ENCODE measurements at regions not wholly inside any gene's neighbourhood (a gene's known extent, or its start where the extent isn't known, plus 50 kb on each side); places are given as distances from the start of the nearest gene placed in this dataset.
A peak's percentile ranks its signal among the peaks of the same experiment; 100 is the strongest.

DNA sequence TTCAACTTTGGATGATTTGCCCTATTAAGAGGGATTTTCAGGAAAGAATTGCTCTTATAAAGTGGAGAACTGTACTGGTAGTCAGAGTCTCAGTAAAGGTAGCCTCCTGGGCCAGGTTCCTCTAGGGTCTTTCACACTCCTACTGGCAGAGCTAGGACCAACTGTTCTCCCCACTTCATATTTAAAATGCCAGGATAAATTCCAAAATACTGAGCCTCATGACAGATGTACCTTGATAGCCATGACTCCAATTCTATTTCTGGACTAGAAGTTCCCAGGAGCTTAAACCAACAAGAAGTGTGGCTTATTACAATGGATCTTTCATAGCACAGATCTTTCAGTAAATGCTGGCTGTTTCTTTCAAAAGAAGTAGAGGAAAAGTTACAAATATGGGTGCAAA, 126.5 kb downstream of the C12orf75 start:
- DNase-seq: no peak
- H3K27ac ChIP-seq: no peak overlapping the region
- TF ChIP-seq, protein P1, sequence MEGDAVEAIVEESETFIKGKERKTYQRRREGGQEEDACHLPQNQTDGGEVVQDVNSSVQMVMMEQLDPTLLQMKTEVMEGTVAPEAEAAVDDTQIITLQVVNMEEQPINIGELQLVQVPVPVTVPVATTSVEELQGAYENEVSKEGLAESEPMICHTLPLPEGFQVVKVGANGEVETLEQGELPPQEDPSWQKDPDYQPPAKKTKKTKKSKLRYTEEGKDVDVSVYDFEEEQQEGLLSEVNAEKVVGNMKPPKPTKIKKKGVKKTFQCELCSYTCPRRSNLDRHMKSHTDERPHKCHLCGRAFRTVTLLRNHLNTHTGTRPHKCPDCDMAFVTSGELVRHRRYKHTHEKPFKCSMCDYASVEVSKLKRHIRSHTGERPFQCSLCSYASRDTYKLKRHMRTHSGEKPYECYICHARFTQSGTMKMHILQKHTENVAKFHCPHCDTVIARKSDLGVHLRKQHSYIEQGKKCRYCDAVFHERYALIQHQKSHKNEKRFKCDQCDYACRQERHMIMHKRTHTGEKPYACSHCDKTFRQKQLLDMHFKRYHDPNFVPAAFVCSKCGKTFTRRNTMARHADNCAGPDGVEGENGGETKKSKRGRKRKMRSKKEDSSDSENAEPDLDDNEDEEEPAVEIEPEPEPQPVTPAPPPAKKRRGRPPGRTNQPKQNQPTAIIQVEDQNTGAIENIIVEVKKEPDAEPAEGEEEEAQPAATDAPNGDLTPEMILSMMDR (IDR thresholded peaks at IDR 0.05; ENCODE audit: low read depth, low read length): no peak
- no peaks in the 10 kb centered on the region for H3K27me3 ChIP-seq (ENCODE audit: insufficient read depth, low read depth, severe bottlenecking)
- H3K4me3 ChIP-seq (ENCODE audit: low read depth, low read length): no peak overlapping the region
- H3K9me3 ChIP-seq (ENCODE audit: severe bottlenecking): peaks cover 3% of the 10 kb centered on the region
- H3K36me3 ChIP-seq: no peaks in the 10 kb centered on the region

DNA sequence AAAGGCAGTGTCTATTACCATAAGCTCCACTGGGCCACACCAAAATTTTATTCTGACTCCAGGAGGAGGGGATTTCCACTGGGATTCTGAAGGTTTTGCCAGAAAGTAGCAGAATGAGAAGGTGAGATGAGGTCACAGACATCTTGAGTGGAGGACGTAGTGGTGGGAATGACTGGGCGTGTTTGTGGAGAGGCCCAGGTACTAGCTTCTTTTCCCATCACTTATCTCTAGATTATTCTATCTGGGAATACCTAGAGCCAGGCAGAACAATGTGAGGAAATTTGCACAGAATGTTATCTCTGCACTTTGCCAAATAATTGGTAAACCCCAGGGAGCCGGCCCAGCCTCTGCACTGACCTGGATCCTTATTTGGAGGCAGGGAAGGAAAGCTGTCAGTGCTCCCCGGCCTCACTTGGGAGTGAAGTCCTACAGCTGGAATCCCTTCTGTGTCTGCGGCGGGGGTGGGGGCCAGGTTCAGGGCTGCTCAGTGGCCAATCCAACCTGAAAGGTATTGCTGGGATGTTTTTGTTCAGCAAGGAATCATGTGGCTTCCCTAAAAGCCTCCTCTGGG, 129.4 kb downstream of the C12orf75 start:
- H3K36me3 ChIP-seq: no peaks in the 10 kb centered on the region
- H3K9me3 ChIP-seq (ENCODE audit: severe bottlenecking): peaks cover 3% of the 10 kb centered on the region
- H3K27ac ChIP-seq: no peak overlapping the region
- TF ChIP-seq, protein P1 (IDR thresholded peaks at IDR 0.05; ENCODE audit: low read depth, low read length): no peak
- no peak for DNase-seq
- H3K27me3 ChIP-seq (ENCODE audit: insufficient read depth, low read depth, severe bottlenecking): no peaks in the 10 kb centered on the region
- H3K4me3 ChIP-seq (ENCODE audit: low read depth, low read length): no peak overlapping the region

DNA sequence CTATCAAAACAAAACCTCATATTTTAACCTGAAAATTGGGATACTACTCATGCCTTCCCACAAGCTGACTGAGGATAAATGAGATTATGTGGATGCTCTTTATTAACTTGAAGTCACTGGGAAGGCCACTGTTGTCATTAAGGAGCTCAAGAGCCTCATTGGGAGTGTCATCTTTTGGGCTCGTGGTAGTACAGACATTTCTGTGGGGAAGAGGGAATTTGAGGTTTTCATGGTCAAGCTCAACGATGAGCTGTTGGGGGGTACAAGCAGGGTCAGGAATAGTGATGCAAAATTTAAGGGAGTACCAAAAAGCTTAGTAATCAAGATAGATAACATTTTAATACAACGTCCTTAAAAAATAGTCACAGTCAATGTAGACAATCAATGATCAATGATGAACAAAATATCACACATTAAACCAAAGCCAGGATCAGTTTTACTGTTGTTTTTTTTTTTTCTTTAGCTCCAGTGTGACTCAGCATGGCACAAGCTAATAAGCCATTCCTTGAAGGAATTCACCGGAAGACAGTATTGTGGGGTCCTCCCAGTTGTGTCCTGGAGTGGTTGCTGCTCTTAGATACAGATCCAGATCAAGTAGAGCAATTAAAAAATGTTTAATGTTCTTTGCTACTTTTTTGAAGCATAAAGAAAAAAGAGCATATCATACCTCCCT, 130.9 kb downstream of the C12orf75 start:
- no peak overlapping the region for H3K4me3 ChIP-seq (ENCODE audit: low read depth, low read length)
- H3K9me3 ChIP-seq (ENCODE audit: severe bottlenecking): peaks cover 3% of the 10 kb centered on the region
- H3K27ac ChIP-seq: no peak overlapping the region
- no peaks in the 10 kb centered on the region for H3K36me3 ChIP-seq
- DNase-seq: no peak
- no peaks in the 10 kb centered on the region for H3K27me3 ChIP-seq (ENCODE audit: insufficient read depth, low read depth, severe bottlenecking)
- TF ChIP-seq, protein P1 (IDR thresholded peaks at IDR 0.05; ENCODE audit: low read depth, low read length): no peak

DNA sequence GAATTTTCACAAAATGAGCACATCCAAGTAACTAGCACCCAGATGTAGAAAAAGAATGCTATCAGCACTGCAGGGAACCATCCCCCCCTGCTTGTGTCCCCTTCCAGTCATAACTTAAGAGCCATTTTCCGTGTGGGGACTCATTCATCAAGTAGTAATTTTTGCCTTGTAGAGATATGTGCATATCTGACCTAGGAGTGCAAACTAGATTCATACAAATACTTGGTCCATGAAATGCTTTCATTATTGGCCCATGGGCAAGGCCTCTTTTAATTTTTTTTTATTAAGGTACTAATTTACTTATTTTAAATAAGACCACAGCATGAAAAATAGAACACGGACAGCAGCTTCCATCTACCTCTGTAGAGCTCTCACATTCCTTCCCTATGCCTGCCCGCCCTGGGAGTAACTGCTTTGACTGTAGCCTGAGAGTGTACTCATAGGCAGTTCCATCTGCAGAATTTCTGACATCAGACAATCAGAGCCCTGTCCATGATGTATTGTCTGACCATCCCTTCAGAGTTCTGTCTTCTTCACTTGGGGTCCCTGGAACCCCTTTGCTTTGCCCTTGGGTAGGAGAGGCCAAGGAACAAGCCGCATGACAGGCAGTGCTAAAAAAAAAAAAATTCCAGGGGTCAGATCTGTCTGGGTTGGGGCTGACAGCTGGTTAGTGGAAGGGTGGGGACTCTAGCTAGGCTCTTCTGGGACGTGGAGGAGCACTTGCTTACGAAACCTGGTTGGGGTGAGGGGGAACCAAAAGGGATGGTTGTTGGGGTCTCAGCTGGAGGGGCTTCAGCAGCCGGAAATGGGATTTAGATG, 131.7 kb downstream of the C12orf75 start:
- peaks cover 3% of the 10 kb centered on the region for H3K9me3 ChIP-seq (ENCODE audit: severe bottlenecking)
- no peak overlapping the region for H3K27ac ChIP-seq
- H3K36me3 ChIP-seq: no peaks in the 10 kb centered on the region
- no peak overlapping the region for H3K4me3 ChIP-seq (ENCODE audit: low read depth, low read length)
- no peaks in the 10 kb centered on the region for H3K27me3 ChIP-seq (ENCODE audit: insufficient read depth, low read depth, severe bottlenecking)
- TF ChIP-seq, protein P1 (IDR thresholded peaks at IDR 0.05; ENCODE audit: low read depth, low read length): no peak
- DNase-seq: no peak

DNA sequence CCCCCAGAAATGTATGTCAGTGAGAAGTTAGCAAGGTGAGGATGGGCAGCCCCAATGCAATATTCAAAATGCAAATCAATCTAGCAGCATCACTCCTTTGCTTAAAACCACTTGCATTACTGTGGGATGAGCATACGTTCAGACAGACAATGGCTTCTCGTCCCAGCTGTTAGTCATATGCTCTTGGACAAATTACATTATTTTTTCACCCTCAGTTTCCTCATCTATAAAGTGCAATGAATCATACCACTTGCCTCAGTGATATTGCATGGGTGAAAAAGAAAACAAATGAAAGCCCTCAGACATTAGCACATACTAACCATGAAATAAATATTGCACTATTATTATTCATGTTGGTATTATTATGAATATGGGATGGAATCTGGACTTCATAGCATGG, 132.3 kb downstream of the C12orf75 start:
- no peak for DNase-seq
- H3K9me3 ChIP-seq (ENCODE audit: severe bottlenecking): peaks cover 3% of the 10 kb centered on the region
- no peak overlapping the region for H3K4me3 ChIP-seq (ENCODE audit: low read depth, low read length)
- TF ChIP-seq, protein P1 (IDR thresholded peaks at IDR 0.05; ENCODE audit: low read depth, low read length): no peak
- no peaks in the 10 kb centered on the region for H3K36me3 ChIP-seq
- peak overlapping the region; percentile 91; the same call in 1 of the 2 replicates for H3K27ac ChIP-seq
- no peaks in the 10 kb centered on the region for H3K27me3 ChIP-seq (ENCODE audit: insufficient read depth, low read depth, severe bottlenecking)

Data from WERI-Rb-1 (cell line).